Stimulated activated CD8-positive, alpha-beta memory T cell treated with anti-CD3 and anti-CD28 coated beads, Interleukin-2, amount 100 ng/mL, for 48 hours (primary cell): ENCODE measurements at regions not wholly inside any gene's neighbourhood (a gene's known extent, or its start where the extent isn't known, plus 50 kb on each side); places are given as distances from the start of the nearest gene placed in this dataset.

Source experiments
- DNase-seq, 2 donors: peaks; one replicate each; pipeline ENCODE4 v3.0.0-alpha.2; 2020; ENCODE audit warnings: low read depth in 2 of 2

DNA sequence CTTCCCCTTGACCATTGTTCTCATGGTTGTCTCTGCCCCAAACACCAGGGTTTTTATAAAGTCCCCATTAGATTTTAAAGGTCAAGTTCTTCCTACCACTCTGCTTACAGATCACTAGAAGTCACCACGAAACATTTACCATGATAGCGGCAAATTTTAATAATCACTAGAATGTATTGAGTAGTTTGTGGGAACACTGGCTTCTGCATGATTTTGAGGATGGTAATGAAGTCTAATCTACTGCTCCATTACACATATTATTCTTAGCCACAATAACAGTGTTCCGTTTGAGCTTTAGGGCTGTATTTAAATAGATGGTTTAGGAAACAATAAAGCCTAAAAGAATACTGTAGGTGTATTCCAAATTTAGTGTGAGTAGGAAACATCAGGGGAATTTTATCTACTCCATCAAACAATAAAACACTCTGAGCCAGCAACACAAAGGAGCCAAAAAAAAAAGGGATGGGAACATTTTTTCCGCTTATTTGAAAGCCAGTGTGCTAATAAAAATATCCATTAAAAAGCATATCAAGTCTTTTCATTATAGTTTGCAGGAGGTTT is 49.7 kb downstream of the KLF12 start:
- DNase-seq = no peak

- no peak for DNase-seq
Observed at GRCh38 chr13:74082741-74083160, 51.5 kb downstream of the KLF12 start.

DNA sequence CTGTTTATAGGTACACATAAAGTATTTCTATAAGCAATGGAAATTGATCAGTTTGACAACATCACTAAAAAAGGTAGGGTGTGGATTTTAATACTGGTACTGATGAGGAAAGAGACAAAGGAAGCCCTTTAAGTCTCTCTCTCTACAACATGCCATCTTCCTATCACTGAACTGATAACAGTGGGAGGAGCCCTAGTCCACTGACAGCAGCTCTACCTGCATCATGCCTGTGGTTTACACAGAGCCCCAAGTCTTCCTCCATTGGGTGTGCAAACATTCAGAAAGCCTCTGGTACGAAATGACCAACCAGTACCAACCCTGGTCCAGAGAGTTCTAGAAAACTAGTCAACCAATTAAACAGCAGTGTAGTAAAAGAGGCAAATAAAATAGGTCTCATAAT is 53.4 kb downstream of the KLF12 start:
- no peak for DNase-seq

GRCh38 chr13:74077792-74078191 is 56.4 kb downstream of the KLF12 start:
- DNase-seq = no peak

DNA sequence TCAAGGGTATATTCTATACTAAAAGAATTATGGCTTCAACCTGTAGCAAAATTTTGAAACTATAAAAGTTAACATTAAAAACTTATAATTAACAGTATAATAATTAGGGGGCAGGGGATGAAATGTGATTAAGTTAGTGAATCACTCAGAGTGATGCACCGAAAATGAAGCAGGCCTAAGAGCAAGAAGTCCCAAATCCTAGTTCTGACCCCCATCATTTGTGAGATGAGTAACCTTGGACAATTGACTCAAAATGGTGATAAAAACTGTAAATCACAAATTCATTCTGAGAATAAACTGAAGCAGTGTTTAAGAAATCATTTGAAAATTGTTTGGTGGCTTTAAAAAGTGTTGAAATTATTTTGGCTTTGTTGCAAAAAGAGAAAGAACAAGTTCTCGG is 56.8 kb downstream of the KLF12 start:
- DNase-seq = no peak

- no peak for DNase-seq
Observed at GRCh38 chr13:74074723-74075122, 59.5 kb downstream of the KLF12 start.

- no peak for DNase-seq
Observed at GRCh38 chr13:74073274-74073673, 60.9 kb downstream of the KLF12 start.

DNA sequence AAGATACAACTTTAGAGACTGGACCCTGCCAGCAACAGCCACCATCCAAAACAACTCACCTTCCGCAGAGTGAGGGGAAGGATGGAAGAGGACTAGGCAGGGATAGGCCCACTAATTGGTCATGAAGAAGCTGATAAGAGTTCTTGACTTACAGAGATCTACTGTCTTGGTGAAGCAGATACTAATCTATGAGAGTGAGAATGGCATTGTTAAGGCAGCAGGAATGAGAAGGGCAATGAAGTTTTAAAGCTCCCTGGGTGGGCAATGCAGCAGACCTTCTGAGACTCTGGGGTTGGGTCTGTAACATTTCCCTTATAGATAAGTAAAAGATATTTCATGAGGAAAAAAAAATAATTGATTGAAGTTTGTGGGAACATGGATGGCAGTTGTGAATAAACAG is 63.7 kb downstream of the KLF12 start:
- DNase-seq = no peak

DNA sequence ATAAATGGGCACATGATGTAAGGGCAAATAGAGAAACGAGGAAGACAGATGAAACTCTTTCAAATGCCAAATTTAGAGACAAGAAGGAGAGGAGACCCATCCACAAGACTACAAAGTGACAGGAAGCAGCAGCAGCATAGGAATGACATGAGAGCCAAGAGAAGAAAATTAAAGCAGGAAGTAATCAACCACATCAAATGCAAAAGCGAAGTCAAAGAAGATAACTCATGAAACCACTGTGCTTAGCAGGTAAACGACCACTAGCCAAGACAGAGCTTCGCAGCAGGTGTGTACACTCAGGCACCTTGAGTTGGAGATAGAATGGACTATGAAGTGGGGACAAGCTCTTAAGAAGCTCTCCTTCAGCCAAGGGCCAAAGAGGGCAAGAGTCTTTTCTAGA is 64.1 kb downstream of the KLF12 start:
- DNase-seq = no peak

GRCh38 chr13:74068471-74068870 is 65.7 kb downstream of the KLF12 start:
- DNase-seq = no peak

GRCh38 chr13:74067818-74068217 is 66.4 kb downstream of the KLF12 start:
- no peak for DNase-seq

GRCh38 chr13:74066937-74067336 is 67.3 kb downstream of the KLF12 start:
- DNase-seq = no peak

- DNase-seq = no peak
Observed at GRCh38 chr13:74064805-74065312, 69.3 kb downstream of the KLF12 start.

DNA sequence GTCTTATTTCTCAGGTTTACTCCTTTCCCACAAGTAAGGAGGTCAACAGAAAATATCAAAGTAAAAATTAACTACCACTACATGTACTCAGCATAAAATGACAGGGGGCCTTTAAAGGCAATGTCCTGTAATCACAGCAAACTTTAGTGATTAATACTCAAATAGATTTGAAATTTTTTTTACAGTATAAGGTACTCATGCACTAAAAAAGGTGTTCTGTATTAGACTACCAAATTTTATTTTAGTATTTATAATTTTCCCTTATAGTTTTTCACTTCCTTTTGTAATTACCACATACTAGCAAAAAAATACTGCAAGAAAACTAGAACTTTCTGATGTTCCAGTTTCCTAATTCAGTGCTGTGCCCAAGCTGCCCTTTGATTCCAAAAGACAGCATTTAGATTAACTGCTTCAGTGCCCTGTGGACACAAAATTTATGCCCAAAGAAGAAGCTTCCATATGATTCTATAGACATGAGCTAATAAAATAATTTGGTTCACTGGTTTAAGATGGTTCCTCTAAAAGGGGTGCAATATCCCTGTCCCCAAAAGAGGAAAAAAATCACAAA is 70.6 kb downstream of the KLF12 start:
- DNase-seq = no peak

- DNase-seq = no peak
Observed at GRCh38 chr13:74062933-74063332, 71.3 kb downstream of the KLF12 start.

GRCh38 chr13:74061926-74062595 is 72.1 kb downstream of the KLF12 start:
- DNase-seq = no peak

DNA sequence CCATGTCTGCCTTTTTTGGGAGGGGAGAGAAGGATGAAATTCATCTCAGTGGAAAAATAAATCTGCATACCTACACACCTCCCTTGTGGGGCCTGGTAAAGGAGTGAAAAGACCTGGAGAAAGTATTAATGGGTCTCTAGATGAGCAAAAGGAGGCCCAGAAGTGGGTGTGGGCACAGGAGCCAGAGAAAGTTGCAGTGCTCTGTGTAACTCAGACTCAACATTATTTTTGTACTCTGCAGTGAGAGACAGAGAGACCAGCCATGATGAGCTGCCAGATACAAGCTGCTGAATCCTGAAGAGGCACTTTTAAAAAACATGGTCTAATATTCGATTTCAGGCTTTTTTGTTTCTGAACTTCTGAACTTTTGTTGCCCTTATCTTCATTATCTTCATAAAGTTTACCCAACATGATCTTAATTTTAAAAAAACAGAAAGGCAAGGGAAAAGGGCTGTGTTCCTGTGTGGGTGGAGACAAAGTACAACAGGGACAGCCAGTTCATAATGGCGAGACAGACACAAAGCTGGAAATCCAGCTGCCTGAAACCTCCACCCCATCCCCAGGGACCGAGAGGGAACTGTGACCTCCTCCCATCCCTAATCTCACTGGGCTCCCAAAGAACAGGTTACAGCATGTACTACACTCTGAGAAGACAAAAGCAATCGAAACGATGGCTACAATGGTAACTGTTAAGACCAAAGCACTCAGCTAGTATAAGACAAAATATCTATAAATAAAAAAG is 77.2 kb downstream of the KLF12 start:
- DNase-seq = no peak

GRCh38 chr13:74052402-74052928 is 81.7 kb downstream of the KLF12 start:
- no peak for DNase-seq

DNA sequence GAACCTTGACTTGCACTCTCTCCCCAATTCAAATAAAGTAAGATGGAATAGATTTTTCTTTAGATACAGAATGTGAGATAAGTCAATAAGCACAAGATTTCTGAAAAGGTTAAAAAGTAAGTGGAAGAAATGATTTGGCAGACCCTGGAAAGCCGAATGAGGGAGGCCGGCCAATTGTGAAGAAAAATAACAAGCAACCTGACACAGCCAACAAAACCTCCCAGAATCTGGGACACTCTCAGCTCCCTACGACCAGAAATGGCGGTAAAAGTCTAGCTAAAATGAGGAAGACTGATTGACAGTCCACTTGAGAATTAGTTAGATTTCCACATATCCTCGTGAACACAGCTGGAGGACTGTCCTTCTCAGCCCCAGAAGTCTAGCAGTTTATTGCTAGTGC is 85.4 kb downstream of the KLF12 start:
- no peak for DNase-seq

DNA sequence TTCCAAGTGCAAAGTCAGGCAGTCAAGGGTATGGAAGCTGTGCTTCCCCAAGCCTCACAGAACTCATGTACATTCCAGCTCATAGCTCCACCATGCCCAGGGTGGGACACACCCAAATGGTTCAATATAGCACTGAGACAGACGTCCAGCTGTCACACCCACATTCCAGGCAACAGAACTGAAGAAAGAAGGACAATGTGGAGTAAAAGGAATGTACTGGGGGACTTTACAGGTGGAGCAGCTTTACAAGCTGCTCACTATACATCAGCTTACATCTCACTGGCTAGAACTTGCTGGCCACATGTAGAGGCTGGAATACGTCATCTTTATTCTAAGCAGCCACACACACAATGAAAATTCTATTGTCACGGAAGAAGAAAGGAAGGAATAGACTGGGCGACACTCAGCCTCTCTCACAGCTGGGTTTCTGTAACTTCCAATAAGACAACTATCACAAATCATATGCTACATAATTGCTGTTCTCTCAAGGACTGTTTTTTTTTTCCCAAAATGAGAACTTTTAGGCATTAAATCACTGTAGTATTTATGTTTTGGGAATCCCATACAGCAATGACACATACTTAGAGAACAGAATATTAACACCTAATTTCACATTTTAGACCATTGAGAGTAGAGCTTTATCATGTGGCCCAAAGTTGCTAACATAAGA is 86.1 kb downstream of the KLF12 start:
- no peak for DNase-seq

GRCh38 chr13:74046431-74046830 is 87.8 kb downstream of the KLF12 start:
- no peak for DNase-seq

DNA sequence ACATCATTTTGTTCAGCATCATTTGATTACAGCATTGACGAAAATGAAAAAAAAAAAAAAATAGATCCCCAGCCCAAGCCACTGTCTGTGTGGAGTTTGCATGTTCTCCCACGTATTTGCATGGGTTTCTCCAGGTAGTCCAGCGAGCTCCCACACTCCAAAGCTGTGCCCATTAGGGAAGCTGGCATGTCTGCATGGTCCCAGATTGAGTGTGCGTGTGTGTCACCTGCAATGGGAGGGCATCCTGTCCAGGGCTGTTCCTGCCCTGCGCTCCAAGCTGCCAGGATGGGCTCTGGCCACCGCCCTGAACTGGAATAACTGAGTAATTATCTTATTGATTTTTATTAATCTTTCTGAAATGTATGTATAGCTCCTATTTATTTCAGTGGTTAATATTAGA is 88.6 kb downstream of the KLF12 start:
- DNase-seq = no peak
